Lower leg skin (tissue), 3 donors: ENCODE measurements at regions not wholly inside any gene's neighbourhood (a gene's known extent, or its start where the extent isn't known, plus 50 kb on each side); places are given as distances from the start of the nearest gene placed in this dataset.

Experiments
- POLR2A ChIP-seq, 2 donors: fragments of 450-650 bp; IDR thresholded peaks; one replicate each; pipeline ENCODE4 v1.6.1; 2016 to 2017; ENCODE audit warnings: antibody characterized with exemption in 2 of 2, mild to moderate bottlenecking in 1 of 2, moderate library complexity in 1 of 2
- TF ChIP-seq, protein P1 (sequence below), 3 donors: fragments of 450-650 bp; IDR thresholded peaks; one replicate each; pipeline ENCODE4 v1.5.1; 2016; ENCODE audit warnings: antibody characterized with exemption in 3 of 3, mild to moderate bottlenecking in 3 of 3, moderate library complexity in 2 of 3

- TF ChIP-seq, protein P1, sequence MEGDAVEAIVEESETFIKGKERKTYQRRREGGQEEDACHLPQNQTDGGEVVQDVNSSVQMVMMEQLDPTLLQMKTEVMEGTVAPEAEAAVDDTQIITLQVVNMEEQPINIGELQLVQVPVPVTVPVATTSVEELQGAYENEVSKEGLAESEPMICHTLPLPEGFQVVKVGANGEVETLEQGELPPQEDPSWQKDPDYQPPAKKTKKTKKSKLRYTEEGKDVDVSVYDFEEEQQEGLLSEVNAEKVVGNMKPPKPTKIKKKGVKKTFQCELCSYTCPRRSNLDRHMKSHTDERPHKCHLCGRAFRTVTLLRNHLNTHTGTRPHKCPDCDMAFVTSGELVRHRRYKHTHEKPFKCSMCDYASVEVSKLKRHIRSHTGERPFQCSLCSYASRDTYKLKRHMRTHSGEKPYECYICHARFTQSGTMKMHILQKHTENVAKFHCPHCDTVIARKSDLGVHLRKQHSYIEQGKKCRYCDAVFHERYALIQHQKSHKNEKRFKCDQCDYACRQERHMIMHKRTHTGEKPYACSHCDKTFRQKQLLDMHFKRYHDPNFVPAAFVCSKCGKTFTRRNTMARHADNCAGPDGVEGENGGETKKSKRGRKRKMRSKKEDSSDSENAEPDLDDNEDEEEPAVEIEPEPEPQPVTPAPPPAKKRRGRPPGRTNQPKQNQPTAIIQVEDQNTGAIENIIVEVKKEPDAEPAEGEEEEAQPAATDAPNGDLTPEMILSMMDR (IDR thresholded peaks at IDR 0.05): no peak
- TF ChIP-seq POLR2A (IDR thresholded peaks at IDR 0.05): no peak
These were observed 171.2 kb downstream of the CTTN start for GRCh38 chr11:70569618-70569890.
